GM20000 (cell line): ENCODE measurements at regions not wholly inside any gene's neighbourhood (a gene's known extent, or its start where the extent isn't known, plus 50 kb on each side); places are given as distances from the start of the nearest gene placed in this dataset.

Experiments used
- DNase-seq: peaks from one replicate; pipeline ENCODE4 v3.0.0; 2012; ENCODE audit warnings: low spot score
- CTCF ChIP-seq: IDR thresholded peaks from 2 replicates; pipeline ENCODE4 v1.5.1; 2012; ENCODE audit warnings: mild to moderate bottlenecking, control low read depth; ENCODE audit errors: extremely low read depth, missing control alignments

- TF ChIP-seq CTCF = no peak
- no peak for DNase-seq
Observed at GRCh38 chr4:187426511-187426910, 569.1 kb upstream of the ZFP42 start.

GRCh38 chr4:187432310-187432709 lies 563.3 kb upstream of the ZFP42 start:
- DNase-seq = no peak
- no peak for TF ChIP-seq CTCF

DNA sequence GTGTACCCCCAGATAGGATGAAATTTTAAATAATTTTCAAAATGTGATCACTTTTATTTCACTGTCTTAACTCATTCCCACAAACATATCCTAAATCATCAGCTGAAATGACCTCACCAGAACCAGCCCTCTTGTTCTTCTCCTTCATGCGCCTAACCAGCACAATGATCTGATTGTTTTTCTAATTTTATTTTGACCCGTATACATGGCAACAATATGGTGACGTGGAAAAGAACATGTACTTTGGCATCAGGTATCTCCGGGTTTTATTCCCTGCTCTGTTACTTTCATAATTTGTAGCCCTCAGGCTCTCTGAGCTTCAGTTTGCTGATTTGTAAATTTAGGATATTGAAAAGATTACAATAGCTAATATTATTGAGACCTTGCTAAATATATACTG lies 562.4 kb upstream of the ZFP42 start:
- no peak for TF ChIP-seq CTCF

GRCh38 chr4:187436251-187436650 lies 559.3 kb upstream of the ZFP42 start:
- DNase-seq = no peak
- TF ChIP-seq CTCF = no peak

More for the DNA sequence above, 562.4 kb upstream of the ZFP42 start:
- no peak for DNase-seq

DNA sequence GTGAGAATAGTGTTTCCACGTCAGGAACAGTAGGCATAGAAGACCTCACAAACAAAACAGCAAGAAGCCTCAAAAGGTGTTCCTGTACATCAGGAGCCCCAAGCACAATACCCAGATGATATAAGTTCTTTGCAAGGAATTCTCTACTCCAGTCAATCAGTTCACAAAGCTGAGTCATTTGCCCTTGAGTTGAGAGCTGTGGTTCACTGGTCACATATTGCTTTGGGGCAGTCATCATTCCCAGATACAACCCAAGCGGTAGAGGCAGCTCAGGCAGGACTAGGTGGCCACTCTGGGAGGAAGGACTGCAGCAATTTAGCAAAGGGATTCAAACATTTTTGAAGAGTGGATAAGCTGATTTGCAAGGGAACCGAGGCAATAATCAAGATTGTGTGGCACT lies 551.5 kb upstream of the ZFP42 start:
- no peak for DNase-seq
- TF ChIP-seq CTCF = no peak

GRCh38 chr4:187449702-187450101 lies 545.9 kb upstream of the ZFP42 start:
- no peak for TF ChIP-seq CTCF
- DNase-seq = no peak

DNA sequence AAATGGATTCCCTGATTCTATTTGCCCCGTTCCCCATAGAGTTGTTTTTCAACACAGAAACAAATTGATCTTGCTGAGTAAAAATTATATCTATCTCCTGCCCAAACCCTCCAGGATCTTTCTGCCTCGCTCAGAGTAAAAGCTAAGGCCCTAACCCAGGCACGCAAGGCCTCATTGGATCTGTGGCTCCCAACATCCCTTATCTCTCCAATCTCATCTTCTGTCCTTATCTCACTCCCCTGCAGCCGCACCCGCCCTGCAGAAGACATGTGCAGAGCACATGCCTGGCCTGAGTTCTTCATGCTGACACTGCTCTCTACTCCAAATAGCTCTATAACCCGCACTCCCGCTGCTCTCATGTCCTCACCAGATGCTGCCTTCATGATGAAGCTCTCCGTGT lies 543.8 kb upstream of the ZFP42 start:
- TF ChIP-seq CTCF = no peak
- DNase-seq = no peak
